Frontal cortex (tissue), 3 donors: ENCODE measurements at regions not wholly inside any gene's neighbourhood (a gene's known extent, or its start where the extent isn't known, plus 50 kb on each side); places are given as distances from the start of the nearest gene placed in this dataset.
"Not testable (repeated sequence)": the region's sequence is repeated elsewhere in the genome, so short reads cannot be mapped to it uniquely, and the experiment has no call there.

ENCODE experiments used
- DNase-seq, 2 donors: peaks; one replicate each; pipeline ENCODE4 v3.0.0; 2012; ENCODE audit warnings: low spot score in 2 of 2
- FAIRE-seq: peaks from 2 replicates; lab custom pipeline; 2012; peaks lifted over from hg19 to GRCh38; lab: Jason Lieb, UNC
- donor health status: control.
- donor health status: control.
- donor health status: control.

GRCh38 chr13:68895696-68896095, 1211.9 kb upstream of the ATXN8OS start:
- FAIRE-seq (no peak), DNase-seq (no peak)

- FAIRE-seq, DNase-seq: not testable (repeated sequence)
Measured at GRCh38 chr13:68893721-68894120, 1213.9 kb upstream of the ATXN8OS start.

GRCh38 chr13:68892596-68892995, 1215.0 kb upstream of the ATXN8OS start:
- not testable (repeated sequence) for FAIRE-seq, DNase-seq

- not testable (repeated sequence) for DNase-seq, FAIRE-seq
Measured at GRCh38 chr13:68890101-68890500, 1217.5 kb upstream of the ATXN8OS start.

GRCh38 chr13:68888832-68889231, 1218.8 kb upstream of the ATXN8OS start:
- DNase-seq (no peak), FAIRE-seq (no peak)

- no peak for DNase-seq
- no peak for FAIRE-seq
Measured at GRCh38 chr13:68872338-68872737, 1235.3 kb upstream of the ATXN8OS start.

GRCh38 chr13:68851026-68851425, 1256.6 kb upstream of the ATXN8OS start:
- FAIRE-seq: no peak
- DNase-seq: no peak

- DNase-seq (no peak), FAIRE-seq (no peak)
Measured at GRCh38 chr13:68850160-68850559, 1257.5 kb upstream of the ATXN8OS start.

- DNase-seq (no peak), FAIRE-seq (no peak)
Measured at GRCh38 chr13:68846663-68847062, 1261.0 kb upstream of the ATXN8OS start.

GRCh38 chr13:68834375-68834774, 1273.3 kb upstream of the ATXN8OS start:
- no peak for DNase-seq
- no peak for FAIRE-seq

- DNase-seq (no peak), FAIRE-seq (no peak)
Measured at GRCh38 chr13:68816715-68817114, 1290.9 kb upstream of the ATXN8OS start.

- DNase-seq: no peak
- FAIRE-seq: no peak
Measured at GRCh38 chr13:68813180-68813796, 1294.3 kb upstream of the ATXN8OS start.

- DNase-seq (no peak), FAIRE-seq (no peak)
Measured at GRCh38 chr13:68810660-68811059, 1297.0 kb upstream of the ATXN8OS start.

- FAIRE-seq: no peak
- DNase-seq: no peak
Measured at GRCh38 chr13:68808456-68808855, 1299.2 kb upstream of the ATXN8OS start.

- DNase-seq (no peak), FAIRE-seq (no peak)
Measured at GRCh38 chr13:68806125-68806524, 1301.5 kb upstream of the ATXN8OS start.

GRCh38 chr13:68784275-68784674, 1323.4 kb upstream of the ATXN8OS start:
- no peak for FAIRE-seq
- DNase-seq: no peak

- FAIRE-seq: no peak
- no peak for DNase-seq
Measured at GRCh38 chr13:68759617-68760016, 1348.0 kb upstream of the ATXN8OS start.

- no peak for DNase-seq
- no peak for FAIRE-seq
Measured at GRCh38 chr13:68749796-68750195, 1357.8 kb upstream of the ATXN8OS start.

- DNase-seq: no peak
- no peak for FAIRE-seq
Measured at GRCh38 chr13:68748038-68748437, 1359.6 kb upstream of the ATXN8OS start.

- DNase-seq: no peak
- no peak for FAIRE-seq
Measured at GRCh38 chr13:68745502-68745901, 1362.1 kb upstream of the ATXN8OS start.

- no peak for DNase-seq
- FAIRE-seq: no peak
Measured at GRCh38 chr13:68736961-68737360, 1370.7 kb upstream of the ATXN8OS start.

- DNase-seq (no peak), FAIRE-seq (no peak)
Measured at GRCh38 chr13:68727798-68728197, 1379.8 kb upstream of the ATXN8OS start.
